Esophagus squamous epithelium (tissue), 4 donors: ENCODE measurements at regions not wholly inside any gene's neighbourhood (a gene's known extent, or its start where the extent isn't known, plus 50 kb on each side); places are given as distances from the start of the nearest gene placed in this dataset.
"Not testable (repeated sequence)": the region's sequence is repeated elsewhere in the genome, so short reads cannot be mapped to it uniquely, and the experiment has no call there.

ENCODE experiments used
- CTCF ChIP-seq, 6 experiments: fragments of 450-650 bp in 4 of 6; fragments of 200-600 bp in 2 of 6; sonication (generic) in 2 of 6; IDR thresholded peaks; one replicate each; pipeline ENCODE4 v1.5.1; 2016 to 2019; ENCODE audit warnings: antibody characterized with exemption in 6 of 6, mild to moderate bottlenecking in 4 of 6, moderate library complexity in 4 of 6
- POLR2A ChIP-seq, 4 donors: fragments of 450-650 bp; IDR thresholded peaks; one replicate each; pipeline ENCODE4 v1.6.1; 2017; ENCODE audit warnings: antibody characterized with exemption in 4 of 4, mild to moderate bottlenecking in 4 of 4, moderate library complexity in 3 of 4

DNA sequence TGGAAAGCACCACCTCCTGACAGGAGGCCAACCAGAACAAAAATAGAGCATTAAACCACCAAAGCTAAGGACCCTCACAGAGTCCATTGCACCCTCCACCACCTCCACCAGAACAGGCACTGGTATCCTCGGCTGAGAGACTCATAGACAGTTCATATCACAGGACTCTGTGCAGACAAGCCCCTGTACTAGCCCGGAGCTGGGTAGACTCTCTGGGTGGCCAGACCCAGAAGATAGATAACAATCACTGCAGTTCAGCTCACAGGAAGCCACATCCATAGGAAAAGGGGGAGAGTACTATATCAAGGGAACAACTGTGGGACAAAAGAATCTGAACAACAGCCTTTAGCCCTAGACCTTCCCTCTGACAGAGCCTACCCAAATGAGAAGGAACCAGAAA, 67.4 kb upstream of the SSTR4 start:
- TF ChIP-seq POLR2A, CTCF (IDR thresholded peaks at IDR 0.05): not testable (repeated sequence)
